HG03196 (cell line): ENCODE measurements at regions not wholly inside any gene's neighbourhood (a gene's known extent, or its start where the extent isn't known, plus 50 kb on each side); places are given as distances from the start of the nearest gene placed in this dataset.

Source experiments
- ATAC-seq: cut with Tn5 transposase; IDR thresholded peaks from one replicate; pipeline ENCODE4 v1.9.1; 2021; ENCODE audit not compliant: unreplicated experiment

DNA sequence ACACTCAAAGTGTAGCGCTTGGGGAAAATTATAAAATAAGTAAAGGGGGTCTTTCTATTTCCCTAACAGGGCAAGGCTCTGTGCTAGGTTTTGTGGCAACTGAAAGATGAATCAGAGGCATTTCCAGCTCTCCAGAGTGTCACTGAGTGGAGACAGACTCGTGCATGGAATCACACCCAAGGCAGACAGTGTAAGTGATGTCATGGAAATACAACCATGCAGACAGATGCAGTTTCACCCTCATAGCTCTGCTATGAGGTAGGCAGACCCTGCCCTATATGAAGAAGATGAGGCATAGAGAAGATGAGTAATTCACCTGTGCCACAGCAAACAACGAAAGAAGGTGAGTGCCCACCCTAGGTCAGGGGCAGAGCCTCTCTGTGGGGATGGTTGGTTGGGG lies 57.2 kb upstream of the PITRM1 start:
- ATAC-seq: no peak

DNA sequence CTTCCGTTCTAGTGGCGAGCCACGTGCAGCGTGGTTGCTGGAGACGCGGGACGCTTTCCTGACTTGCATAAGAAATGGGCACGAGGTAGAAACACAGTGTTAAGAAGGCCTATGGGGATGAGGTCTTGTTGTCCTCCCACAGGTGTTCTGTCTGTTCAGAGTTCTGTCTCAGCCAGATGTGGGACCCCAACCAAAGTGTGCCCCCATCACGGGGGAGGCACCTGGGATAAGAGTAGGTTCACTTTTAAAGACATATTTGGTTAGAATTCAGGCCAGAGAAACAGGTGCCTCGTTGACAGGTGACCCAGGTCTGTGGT lies 56.0 kb upstream of the PITRM1 start:
- no peak for ATAC-seq

DNA sequence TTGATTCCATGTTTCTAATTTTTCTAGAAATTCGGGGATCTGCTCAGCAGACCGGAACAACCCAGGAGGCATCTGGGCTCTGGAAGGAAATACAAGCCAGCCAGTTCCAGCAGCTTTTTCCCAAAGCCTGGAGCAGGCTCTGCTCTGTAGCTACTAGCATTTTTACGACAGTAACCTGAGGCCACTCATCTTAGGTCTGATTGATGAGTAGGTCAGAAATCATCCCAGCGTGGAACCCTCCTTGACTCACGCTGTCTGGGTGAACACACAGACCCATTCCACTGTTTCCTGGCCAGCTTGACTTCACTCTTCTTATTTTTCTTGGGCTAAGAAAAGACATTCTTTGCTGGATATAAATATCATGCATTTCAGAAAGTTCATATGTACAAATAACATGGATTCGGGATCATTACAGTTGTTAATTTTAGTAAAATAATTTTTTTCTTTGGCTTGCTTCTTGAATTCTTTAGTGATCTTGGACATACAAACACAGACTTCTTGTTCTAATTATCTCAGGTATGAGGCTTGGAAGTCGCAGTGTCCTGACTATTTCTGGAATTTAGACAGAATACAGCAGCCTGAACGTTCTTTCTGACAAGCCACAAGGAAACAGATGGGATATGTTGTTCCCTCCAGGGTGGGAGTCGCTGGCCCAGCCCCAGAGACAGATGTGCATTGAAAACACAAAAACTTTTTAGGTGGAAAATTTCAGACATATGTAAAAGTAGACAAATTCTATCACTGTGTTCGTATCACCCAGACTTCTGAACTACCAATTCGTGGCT lies 54.6 kb upstream of the PITRM1 start:
- no peak for ATAC-seq

DNA sequence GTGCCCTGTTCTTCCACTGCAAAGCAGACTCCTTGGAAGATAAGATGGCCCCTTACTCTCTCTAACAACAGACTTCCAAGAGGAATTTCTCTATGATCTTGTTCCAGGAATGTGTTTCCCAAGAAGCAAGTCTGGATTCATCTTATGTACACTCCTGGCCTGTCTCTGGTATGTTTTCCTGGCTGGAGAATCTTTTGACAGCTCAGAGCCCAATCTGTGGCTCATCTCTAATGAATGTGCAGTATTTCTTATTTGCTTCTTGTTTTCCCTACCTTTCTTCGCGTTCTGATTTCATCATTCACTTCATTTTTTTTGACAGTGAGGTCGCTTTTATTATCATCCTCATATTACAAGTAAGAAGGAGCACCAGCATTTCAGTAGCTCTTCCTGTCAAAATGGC lies 53.0 kb upstream of the PITRM1 start:
- no peak for ATAC-seq

DNA sequence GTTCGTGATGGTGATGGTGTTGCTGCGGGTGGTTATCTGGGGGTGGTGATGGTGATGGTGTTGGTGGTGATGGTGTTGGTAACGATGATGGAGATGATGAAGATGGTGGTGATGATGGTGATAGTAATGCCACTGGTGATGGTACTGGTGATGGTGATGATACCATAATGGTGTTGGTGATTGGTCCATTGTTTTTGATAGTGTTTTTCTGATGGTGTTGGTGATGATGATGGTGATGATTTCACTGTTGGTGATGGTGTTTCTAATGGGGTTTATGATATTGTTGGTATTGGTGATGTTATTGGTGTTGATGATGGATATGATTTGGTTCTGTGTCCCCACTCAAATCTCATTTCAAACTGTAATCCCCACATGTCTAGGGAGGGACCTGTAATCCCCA lies 51.7 kb upstream of the PITRM1 start:
- ATAC-seq: no peak

DNA sequence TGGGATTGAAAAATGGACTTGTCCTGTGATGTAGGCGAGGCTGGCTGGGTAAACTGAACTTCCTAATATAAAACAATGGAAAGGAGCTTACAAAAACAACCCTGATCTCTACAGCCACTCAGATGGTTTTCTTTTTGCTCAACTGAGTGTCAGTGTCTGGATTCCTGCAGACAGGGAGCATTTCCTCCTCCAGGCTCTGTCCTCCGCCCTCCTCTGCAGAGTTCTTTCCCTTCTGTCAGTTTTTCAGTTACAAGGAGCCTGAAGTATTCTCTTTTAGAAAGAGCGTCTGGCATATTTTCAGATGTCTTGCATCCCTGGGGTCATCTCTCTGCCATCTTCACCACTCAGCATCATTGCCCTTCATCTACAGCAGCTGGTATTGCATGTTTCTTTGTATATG lies 50.0 kb upstream of the PITRM1 start:
- ATAC-seq: no peak
